HEK293 (cell line): ENCODE measurements at regions not wholly inside any gene's neighbourhood (a gene's known extent, or its start where the extent isn't known, plus 50 kb on each side); places are given as distances from the start of the nearest gene placed in this dataset.

Experiments used
- CTCF ChIA-PET: fragments of 350-600 bp; formaldehyde crosslinking; extraction: SDS; loops from one replicate; lab custom pipeline; 2021; ENCODE audit warnings: antibody characterized with exemption; lab: Yijun Ruan, JAX
- POLR2A ChIA-PET: fragments of 300-600 bp; formaldehyde crosslinking; extraction: SDS; loops from one replicate; lab custom pipeline; 2020; ENCODE audit warnings: antibody characterized with exemption, inconsistent platforms; lab: Yijun Ruan, JAX
- H3K27ac ChIP-seq: fragments of 200-500 bp; sonication (Bioruptor generic); 2 replicates; pipeline ENCODE4 v1.5.1; 2014; ENCODE audit warnings: low read depth, low read length, control low read depth, inconsistent platforms; ENCODE audit errors: extremely low read depth
- H3K36me3 ChIP-seq, 2 experiments: fragments of 200-500 bp in 1 of 2; sonication (Bioruptor generic) in 1 of 2; 1 replicate in 1 of 2; 2 replicates in 1 of 2; pipeline ENCODE4 v1.5.1; 2014 to 2017; ENCODE audit warnings: inconsistent platforms in 2 of 2, low read length in 2 of 2; ENCODE audit not compliant: control insufficient read depth in 2 of 2, insufficient read depth in 1 of 2
- H3K4me1 ChIP-seq: fragments of 200-500 bp; sonication (Bioruptor generic); 2 replicates; pipeline ENCODE4 v1.5.1; 2014; ENCODE audit warnings: mild to moderate bottlenecking, low read length, inconsistent platforms; ENCODE audit not compliant: control insufficient read depth, insufficient read depth
- H3K4me3 ChIP-seq: 2 replicates; pipeline ENCODE4 v1.5.1; 2011; ENCODE audit warnings: low read depth, mild to moderate bottlenecking, control low read depth, low read length, moderate library complexity
- H3K9me3 ChIP-seq: fragments of 200-500 bp; sonication (Bioruptor generic); 2 replicates; pipeline ENCODE4 v1.5.1; 2014; ENCODE audit warnings: low read depth, low read length, inconsistent platforms; ENCODE audit not compliant: control insufficient read depth, insufficient read depth
- GFI1B ChIP-seq: fragments of 450-650 bp; formaldehyde crosslinking; IDR thresholded peaks from 2 replicates; pipeline ENCODE4 v1.5.1; 2016; ENCODE audit warnings: missing biosample characterization, missing genetic modification characterization
- PRDM2 ChIP-seq: fragments of 450-650 bp; formaldehyde crosslinking; IDR thresholded peaks from 2 replicates; pipeline ENCODE4 v1.5.1; 2016; ENCODE audit warnings: missing biosample characterization, missing genetic modification characterization, borderline replicate concordance
- REPIN1 ChIP-seq: fragments of 450-650 bp; formaldehyde crosslinking; IDR thresholded peaks from 2 replicates; pipeline ENCODE4 v1.5.1; 2017; ENCODE audit warnings: missing biosample characterization, missing genetic modification characterization, low read depth
- SP7 ChIP-seq: fragments of 450-650 bp; formaldehyde crosslinking; IDR thresholded peaks from 2 replicates; pipeline ENCODE4 v1.5.1; 2016; ENCODE audit warnings: missing biosample characterization, missing genetic modification characterization
- TCF7L2 ChIP-seq: IDR thresholded peaks from 2 replicates; pipeline ENCODE4 v1.6.1; 2011; ENCODE audit warnings: low read depth, mild to moderate bottlenecking, inconsistent platforms, low read length, moderate library complexity, borderline replicate concordance
- ZBTB8A ChIP-seq: fragments of 450-650 bp; formaldehyde crosslinking; IDR thresholded peaks from 2 replicates; pipeline ENCODE4 v1.5.1; 2016; ENCODE audit warnings: missing biosample characterization, missing genetic modification characterization
- ZNF132 ChIP-seq: fragments of 450-650 bp; formaldehyde crosslinking; IDR thresholded peaks from 2 replicates; pipeline ENCODE4 v1.5.1; 2017; ENCODE audit warnings: missing biosample characterization, missing genetic modification characterization, borderline replicate concordance
- ZNF157 ChIP-seq: fragments of 450-650 bp; formaldehyde crosslinking; IDR thresholded peaks from 2 replicates; pipeline ENCODE4 v1.5.1; 2016; ENCODE audit warnings: missing biosample characterization, missing genetic modification characterization
- ZNF175 ChIP-seq: fragments of 450-650 bp; formaldehyde crosslinking; IDR thresholded peaks from 2 replicates; pipeline ENCODE4 v1.5.1; 2016; ENCODE audit warnings: missing biosample characterization, missing genetic modification characterization
- ZNF18 ChIP-seq: fragments of 450-650 bp; formaldehyde crosslinking; IDR thresholded peaks from 2 replicates; pipeline ENCODE4 v1.5.1; 2016; ENCODE audit warnings: missing biosample characterization, missing genetic modification characterization
- ZNF416 ChIP-seq: fragments of 450-650 bp; formaldehyde crosslinking; IDR thresholded peaks from 2 replicates; pipeline ENCODE4 v1.5.1; 2016; ENCODE audit warnings: missing biosample characterization, missing genetic modification characterization
- ZNF423 ChIP-seq: fragments of 450-650 bp; formaldehyde crosslinking; IDR thresholded peaks from 2 replicates; pipeline ENCODE4 v1.5.1; 2016; ENCODE audit warnings: missing biosample characterization, missing genetic modification characterization
- ZNF426 ChIP-seq: fragments of 450-650 bp; formaldehyde crosslinking; IDR thresholded peaks from 2 replicates; pipeline ENCODE4 v1.5.1; 2017; ENCODE audit warnings: missing biosample characterization, missing genetic modification characterization, mild to moderate bottlenecking, inconsistent platforms, moderate library complexity
- ZNF600 ChIP-seq: fragments of 450-650 bp; formaldehyde crosslinking; IDR thresholded peaks from 2 replicates; pipeline ENCODE4 v1.5.1; 2016; ENCODE audit warnings: missing biosample characterization, missing genetic modification characterization
- ZNF610 ChIP-seq: fragments of 450-650 bp; formaldehyde crosslinking; IDR thresholded peaks from 2 replicates; pipeline ENCODE4 v1.5.1; 2016; ENCODE audit warnings: missing biosample characterization, missing genetic modification characterization, borderline replicate concordance
- ZNF76 ChIP-seq: fragments of 450-650 bp; formaldehyde crosslinking; IDR thresholded peaks from 2 replicates; pipeline ENCODE4; 2016; ENCODE audit warnings: low read depth, missing biosample characterization, missing genetic modification characterization, borderline replicate concordance
- TF ChIP-seq, protein P1 (sequence below): fragments of 450-650 bp; formaldehyde crosslinking; IDR thresholded peaks from 2 replicates; pipeline ENCODE4 v1.5.1; 2016; ENCODE audit warnings: missing biosample characterization, missing genetic modification characterization
- TF ChIP-seq, protein P2 (sequence below): fragments of 450-650 bp; formaldehyde crosslinking; optimal IDR thresholded peaks from 2 replicates; pipeline ENCODE3; 2016; ENCODE audit warnings: missing biosample characterization, mild to moderate bottlenecking, missing genetic modification characterization

- Histone ChIP-seq H3K27ac (no peak overlapping the region), H3K36me3 (no peaks in the 10 kb centered on the region), H3K9me3 (no peaks in the 10 kb centered on the region), H3K4me1 (no peaks in the 10 kb centered on the region), H3K4me3 (no peak overlapping the region)
- CTCF ChIA-PET, result no interaction called here
- POLR2A ChIA-PET, result no interaction called here
- TF ChIP-seq ZNF426 (tag by site-specific recombination) (no peak), ZNF416 (tag by site-specific recombination) (no peak), ZBTB8A (no peak), SP7 (tag by site-specific recombination) (no peak), ZNF175 (no peak), ZNF610 (tag by site-specific recombination) (no peak), ZNF157 (tag by site-specific recombination) (no peak), ZNF423 (tag by site-specific recombination) (no peak)
These were observed 222.4 kb downstream of the PIK3C3 start for GRCh38 chr18:42177390-42177789.

DNA sequence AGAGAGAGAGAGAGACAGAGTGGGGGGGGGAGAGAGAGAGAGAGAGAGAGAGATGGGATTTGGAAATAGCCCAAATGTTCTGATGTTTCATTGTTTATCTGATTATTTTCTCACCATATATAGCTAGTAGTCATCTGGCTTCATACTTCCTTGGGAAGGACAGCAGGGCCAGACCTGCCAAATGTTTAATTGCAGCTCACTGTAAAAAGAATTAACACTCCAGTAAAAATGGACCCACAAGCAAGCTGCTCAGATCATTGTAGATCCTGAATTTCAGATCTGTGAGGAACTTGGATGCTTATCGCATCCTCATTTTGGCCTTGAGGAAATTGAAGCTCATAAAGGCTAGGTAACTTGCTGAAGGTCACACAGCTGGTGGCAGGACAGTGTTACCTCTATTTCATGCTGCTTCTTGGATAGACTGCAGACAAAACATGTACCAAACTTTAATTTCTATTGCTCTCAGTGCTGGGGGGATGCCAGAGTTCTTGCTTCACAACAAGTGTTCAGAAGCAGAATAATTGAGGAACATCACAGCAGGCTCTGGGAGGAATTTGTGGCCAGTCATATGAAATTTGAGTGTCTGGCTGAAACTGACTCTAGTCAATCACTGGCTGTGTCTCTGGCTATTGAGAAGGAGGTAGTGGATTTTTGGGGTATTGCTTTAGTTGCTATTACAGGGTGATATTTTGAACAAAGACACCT is 223.5 kb downstream of the PIK3C3 start:
- ChIA-PET POLR2A (no interaction called here), CTCF (no interaction called here)
- Histone ChIP-seq H3K36me3 (no peaks in the 10 kb centered on the region), H3K9me3 (no peaks in the 10 kb centered on the region), H3K4me3 (no peak overlapping the region), H3K27ac (no peak overlapping the region), H3K4me1 (no peaks in the 10 kb centered on the region)
- TF ChIP-seq, protein P1, sequence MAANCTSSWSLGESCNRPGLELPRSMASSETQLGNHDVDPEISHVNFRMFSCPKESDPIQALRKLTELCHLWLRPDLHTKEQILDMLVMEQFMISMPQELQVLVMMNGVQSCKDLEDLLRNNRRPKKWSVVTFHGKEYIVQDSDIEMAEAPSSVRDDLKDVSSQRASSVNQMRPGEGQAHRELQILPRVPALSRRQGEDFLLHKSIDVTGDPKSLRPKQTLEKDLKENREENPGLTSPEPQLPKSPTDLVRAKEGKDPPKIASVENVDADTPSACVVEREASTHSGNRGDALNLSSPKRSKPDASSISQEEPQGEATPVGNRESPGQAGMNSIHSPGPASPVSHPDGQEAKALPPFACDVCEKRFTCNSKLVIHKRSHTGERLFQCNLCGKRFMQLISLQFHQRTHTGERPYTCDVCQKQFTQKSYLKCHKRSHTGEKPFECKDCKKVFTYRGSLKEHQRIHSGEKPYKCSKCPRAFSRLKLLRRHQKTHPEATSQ (tag by site-specific recombination), result no peak
- TF ChIP-seq GFI1B (tag by site-specific recombination) (no peak), ZNF600 (tag by site-specific recombination) (no peak), ZNF132 (no peak)

GRCh38 chr18:42179542-42180121 is 224.6 kb downstream of the PIK3C3 start:
- Histone ChIP-seq H3K9me3 (no peaks in the 10 kb centered on the region), H3K36me3 (no peaks in the 10 kb centered on the region), H3K4me1 (no peaks in the 10 kb centered on the region), H3K27ac (no peak overlapping the region), H3K4me3 (no peak overlapping the region)
- ChIA-PET CTCF (no interaction called here), POLR2A (no interaction called here)
- no peak for TF ChIP-seq REPIN1 (tag by site-specific recombination)
- no peak for TF ChIP-seq TCF7L2
- no peak for TF ChIP-seq ZNF18 (tag by site-specific recombination)
- no peak for TF ChIP-seq PRDM2 (tag by site-specific recombination)
- TF ChIP-seq, protein P2, sequence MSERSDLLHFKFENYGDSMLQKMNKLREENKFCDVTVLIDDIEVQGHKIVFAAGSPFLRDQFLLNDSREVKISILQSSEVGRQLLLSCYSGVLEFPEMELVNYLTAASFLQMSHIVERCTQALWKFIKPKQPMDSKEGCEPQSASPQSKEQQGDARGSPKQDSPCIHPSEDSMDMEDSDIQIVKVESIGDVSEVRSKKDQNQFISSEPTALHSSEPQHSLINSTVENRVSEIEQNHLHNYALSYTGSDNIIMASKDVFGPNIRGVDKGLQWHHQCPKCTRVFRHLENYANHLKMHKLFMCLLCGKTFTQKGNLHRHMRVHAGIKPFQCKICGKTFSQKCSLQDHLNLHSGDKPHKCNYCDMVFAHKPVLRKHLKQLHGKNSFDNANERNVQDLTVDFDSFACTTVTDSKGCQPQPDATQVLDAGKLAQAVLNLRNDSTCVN (tag by site-specific recombination), result no peak
- TF ChIP-seq ZNF76 (tag by site-specific recombination), result no peak
